ENCODE measurements at regions not wholly inside any gene's neighbourhood (a gene's known extent, or its start where the extent isn't known, plus 50 kb on each side); places are given as distances from the start of the nearest gene placed in this dataset.
A peak's percentile ranks its signal among the peaks of the same experiment; 100 is the strongest.
"Not testable (repeated sequence)": the region's sequence is repeated elsewhere in the genome, so short reads cannot be mapped to it uniquely, and the experiment has no call there.

- DNase-seq (ENCODE audit: low spot score): no peak
Observed at GRCh38 chr10:21057436-21057835, 160.3 kb upstream of the NEBL start.

GRCh38 chr10:21056461-21056860 is 159.3 kb upstream of the NEBL start:
- no peak for DNase-seq (ENCODE audit: low spot score)

- no peak for DNase-seq (ENCODE audit: low spot score)
Observed at GRCh38 chr10:21055339-21056135, 158.4 kb upstream of the NEBL start.

GRCh38 chr10:21053953-21054690 is 157.0 kb upstream of the NEBL start:
- DNase-seq (ENCODE audit: low spot score): no peak

GRCh38 chr10:21052709-21053104 is 155.6 kb upstream of the NEBL start:
- DNase-seq (ENCODE audit: low spot score): no peak

- DNase-seq (ENCODE audit: low spot score): no peak
Observed at GRCh38 chr10:21052072-21052708, 155.1 kb upstream of the NEBL start.

GRCh38 chr10:21049482-21049881 is 152.4 kb upstream of the NEBL start:
- DNase-seq (ENCODE audit: low spot score): no peak

GRCh38 chr10:21048068-21048467 is 151.0 kb upstream of the NEBL start:
- DNase-seq (ENCODE audit: low spot score): peak; percentile 42

GRCh38 chr10:21047511-21047910 is 150.4 kb upstream of the NEBL start:
- DNase-seq (ENCODE audit: low spot score): peak; percentile 36

- peak; percentile 8 for DNase-seq (ENCODE audit: low spot score)
Observed at GRCh38 chr10:21047096-21047495, 150.0 kb upstream of the NEBL start.

- DNase-seq (ENCODE audit: low spot score): no peak
Observed at GRCh38 chr10:21043044-21043443, 145.9 kb upstream of the NEBL start.

GRCh38 chr10:21042536-21042935 is 145.4 kb upstream of the NEBL start:
- DNase-seq (ENCODE audit: low spot score): no peak

GRCh38 chr10:21041763-21042458 is 144.8 kb upstream of the NEBL start:
- DNase-seq (ENCODE audit: low spot score): no peak

GRCh38 chr10:21039721-21040120 is 142.6 kb upstream of the NEBL start:
- no peak for DNase-seq (ENCODE audit: low spot score)

- DNase-seq (ENCODE audit: low spot score): no peak
Observed at GRCh38 chr10:21036757-21037156, 139.6 kb upstream of the NEBL start.

- not testable (repeated sequence) for DNase-seq (ENCODE audit: low spot score)
Observed at GRCh38 chr10:21034770-21035169, 137.7 kb upstream of the NEBL start.

GRCh38 chr10:21034241-21034640 is 137.1 kb upstream of the NEBL start:
- DNase-seq (ENCODE audit: low spot score): no peak

- no peak for DNase-seq (ENCODE audit: low spot score)
Observed at GRCh38 chr10:21032587-21033319, 135.6 kb upstream of the NEBL start.

- DNase-seq (ENCODE audit: low spot score): no peak
Observed at GRCh38 chr10:21031232-21031795, 134.2 kb upstream of the NEBL start.

- peak; percentile 9 for DNase-seq (ENCODE audit: low spot score)
Observed at GRCh38 chr10:21030091-21030490, 133.0 kb upstream of the NEBL start.

- no peak for DNase-seq (ENCODE audit: low spot score)
Observed at GRCh38 chr10:21022821-21023220, 125.7 kb upstream of the NEBL start.

All from kidney tubule cell (primary cell).